ENCODE measurements at regions not wholly inside any gene's neighbourhood (a gene's known extent, or its start where the extent isn't known, plus 50 kb on each side); places are given as distances from the start of the nearest gene placed in this dataset.

GRCh38 chr21:27813750-27814149 lies 846.9 kb upstream of the ADAMTS5 start:
- peak overlapping the region in 1 of 2 donors; percentile 13 for H3K4me3 ChIP-seq
- WGBS, 2 donors (ENCODE audit: low coverage in 1 of 2): 29 to 47% methylated on average over 7 to 8 of the region's 8 CpGs
- TF ChIP-seq EP300 (IDR thresholded peaks at IDR 0.05) (no peak), CTCF (IDR thresholded peaks at IDR 0.05) (no peak), POLR2AphosphoS5 (IDR thresholded peaks at IDR 0.05) (no peak), POLR2A (IDR thresholded peaks at IDR 0.05) (no peak)
- no peaks in the 10 kb centered on the region for H3K27me3 ChIP-seq
- H3K27ac ChIP-seq: peak overlapping the region in 2 of 4 donors; percentile 56 to 66
- H3K36me3 ChIP-seq: no peaks in the 10 kb centered on the region
- peaks cover 0 to 40% (median 3%) of the 10 kb centered on the region in 3 donors for H3K4me1 ChIP-seq
- no peaks in the 10 kb centered on the region for H3K9me3 ChIP-seq
- ATAC-seq: no peak

- Histone ChIP-seq H3K27ac (peak overlapping the region in 2 of 4 donors; percentile 56 to 66), H3K9me3 (no peaks in the 10 kb centered on the region), H3K27me3 (no peaks in the 10 kb centered on the region), H3K4me3 (peak overlapping the region in 1 of 2 donors; percentile 13), H3K36me3 (no peaks in the 10 kb centered on the region), H3K4me1 (peaks cover 0 to 36% (median 0%) of the 10 kb centered on the region in 3 donors)
- WGBS, 2 donors (ENCODE audit: low coverage in 1 of 2): 13 to 33% methylated on average over 1 of the region's 1 CpG
- no peak for ATAC-seq
- TF ChIP-seq POLR2AphosphoS5 (IDR thresholded peaks at IDR 0.05): no peak
- TF ChIP-seq POLR2A (IDR thresholded peaks at IDR 0.05): no peak
- TF ChIP-seq CTCF (IDR thresholded peaks at IDR 0.05): no peak
- TF ChIP-seq EP300 (IDR thresholded peaks at IDR 0.05): no peak
Measured at GRCh38 chr21:27813344-27813743, 846.5 kb upstream of the ADAMTS5 start.

DNA sequence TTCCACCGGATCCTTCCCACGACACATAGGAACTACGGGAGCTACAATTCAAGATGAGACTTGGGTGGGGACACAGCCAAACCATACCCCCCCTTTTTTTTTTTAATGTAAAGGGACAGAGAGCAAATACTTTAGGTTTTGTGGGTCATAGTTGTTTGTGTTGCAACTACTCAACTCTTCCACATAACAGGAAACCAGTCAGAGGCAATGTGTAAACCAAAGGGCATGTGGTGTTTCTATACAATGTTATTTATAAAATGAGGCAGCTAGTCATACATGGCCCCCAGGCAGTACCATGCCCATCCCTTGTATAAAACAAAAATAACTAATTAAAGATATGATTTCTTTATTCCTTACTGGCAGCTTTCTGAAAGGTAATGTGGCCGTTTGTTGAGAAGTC lies 845.4 kb upstream of the ADAMTS5 start:
- 80 to 90% methylated on average over 4 of the region's 4 CpGs for WGBS, 2 donors (ENCODE audit: low coverage in 1 of 2)
- Histone ChIP-seq H3K9me3 (no peaks in the 10 kb centered on the region), H3K36me3 (no peaks in the 10 kb centered on the region), H3K27me3 (no peaks in the 10 kb centered on the region), H3K4me3 (no peak overlapping the region), H3K4me1 (peaks cover 0 to 25% (median 0%) of the 10 kb centered on the region in 3 donors), H3K27ac (no peak overlapping the region)
- TF ChIP-seq POLR2AphosphoS5 (IDR thresholded peaks at IDR 0.05) (no peak), POLR2A (IDR thresholded peaks at IDR 0.05) (no peak), CTCF (IDR thresholded peaks at IDR 0.05) (no peak), EP300 (IDR thresholded peaks at IDR 0.05) (no peak)
- no peak for ATAC-seq

GRCh38 chr21:27808923-27809322 lies 842.0 kb upstream of the ADAMTS5 start:
- TF ChIP-seq POLR2AphosphoS5 (IDR thresholded peaks at IDR 0.05) (no peak), POLR2A (IDR thresholded peaks at IDR 0.05) (no peak), EP300 (IDR thresholded peaks at IDR 0.05) (no peak)
- no peak for ATAC-seq
- H3K9me3 ChIP-seq: no peaks in the 10 kb centered on the region
- H3K27me3 ChIP-seq: no peaks in the 10 kb centered on the region
- peaks cover 0 to 21% (median 3%) of the 10 kb centered on the region in 3 donors for H3K4me1 ChIP-seq
- no peak overlapping the region for H3K27ac ChIP-seq
- no peak overlapping the region for H3K4me3 ChIP-seq
- no peaks in the 10 kb centered on the region for H3K36me3 ChIP-seq

GRCh38 chr21:27807596-27807995 lies 840.7 kb upstream of the ADAMTS5 start:
- Histone ChIP-seq H3K27me3 (no peaks in the 10 kb centered on the region), H3K36me3 (no peaks in the 10 kb centered on the region), H3K27ac (no peak overlapping the region), H3K9me3 (no peaks in the 10 kb centered on the region), H3K4me3 (no peak overlapping the region), H3K4me1 (peaks cover 0 to 8% (median 3%) of the 10 kb centered on the region in 3 donors)
- 92 to 95% methylated on average over 2 to 3 of the region's 4 CpGs for WGBS, 2 donors (ENCODE audit: low coverage in 1 of 2)
- TF ChIP-seq EP300 (IDR thresholded peaks at IDR 0.05): no peak
- no peak for TF ChIP-seq POLR2AphosphoS5 (IDR thresholded peaks at IDR 0.05)
- TF ChIP-seq CTCF (IDR thresholded peaks at IDR 0.05): no peak
- TF ChIP-seq POLR2A (IDR thresholded peaks at IDR 0.05): no peak
- ATAC-seq: no peak
